NCI-H460 (cell line): ENCODE measurements at regions not wholly inside any gene's neighbourhood (a gene's known extent, or its start where the extent isn't known, plus 50 kb on each side); places are given as distances from the start of the nearest gene placed in this dataset.
A peak's percentile ranks its signal among the peaks of the same experiment; 100 is the strongest.
"Not testable (repeated sequence)": the region's sequence is repeated elsewhere in the genome, so short reads cannot be mapped to it uniquely, and the experiment has no call there.

Experiments
- DNase-seq: peaks from one replicate; pipeline ENCODE4 v3.0.0-alpha.2; 2016; ENCODE audit warnings: low read depth; ENCODE audit errors: extremely low read depth

- DNase-seq: no peak
Observed at GRCh38 chr10:106107706-106108105, 1056.8 kb downstream of the SORCS1 start.

GRCh38 chr10:106106114-106106513 lies 1058.4 kb downstream of the SORCS1 start:
- DNase-seq: no peak

GRCh38 chr10:106089855-106090254 lies 1074.7 kb downstream of the SORCS1 start:
- no peak for DNase-seq

GRCh38 chr10:106086391-106086790 lies 1078.1 kb downstream of the SORCS1 start:
- no peak for DNase-seq

GRCh38 chr10:106083572-106083971 lies 1080.9 kb downstream of the SORCS1 start:
- DNase-seq: no peak

GRCh38 chr10:106082865-106083264 lies 1081.6 kb downstream of the SORCS1 start:
- no peak for DNase-seq

GRCh38 chr10:106078895-106079576 lies 1085.5 kb downstream of the SORCS1 start:
- peak; percentile 84 for DNase-seq

GRCh38 chr10:106076496-106076895 lies 1088.0 kb downstream of the SORCS1 start:
- no peak for DNase-seq

- no peak for DNase-seq
Observed at GRCh38 chr10:106053061-106053460, 1111.4 kb downstream of the SORCS1 start.

GRCh38 chr10:106044503-106044902 lies 1120.0 kb downstream of the SORCS1 start:
- no peak for DNase-seq

- no peak for DNase-seq
Observed at GRCh38 chr10:106043863-106044262, 1120.6 kb downstream of the SORCS1 start.

GRCh38 chr10:106038246-106038645 lies 1126.3 kb downstream of the SORCS1 start:
- no peak for DNase-seq

GRCh38 chr10:106033065-106033464 lies 1131.4 kb downstream of the SORCS1 start:
- no peak for DNase-seq

GRCh38 chr10:106032450-106033002 lies 1132.0 kb downstream of the SORCS1 start:
- DNase-seq: no peak

- no peak for DNase-seq
Observed at GRCh38 chr10:106027240-106027639, 1137.3 kb downstream of the SORCS1 start.

GRCh38 chr10:106025208-106025811 lies 1139.2 kb downstream of the SORCS1 start:
- no peak for DNase-seq

GRCh38 chr10:106023329-106023728 lies 1141.2 kb downstream of the SORCS1 start:
- no peak for DNase-seq

GRCh38 chr10:106019559-106019958 lies 1144.9 kb downstream of the SORCS1 start:
- DNase-seq: not testable (repeated sequence)

- not testable (repeated sequence) for DNase-seq
Observed at GRCh38 chr10:106015369-106016199, 1148.9 kb downstream of the SORCS1 start.

GRCh38 chr10:106011250-106011649 lies 1153.3 kb downstream of the SORCS1 start:
- no peak for DNase-seq

- DNase-seq: no peak
Observed at GRCh38 chr10:106000721-106001120, 1163.8 kb downstream of the SORCS1 start.
